ENCODE measurements at regions not wholly inside any gene's neighbourhood (a gene's known extent, or its start where the extent isn't known, plus 50 kb on each side); places are given as distances from the start of the nearest gene placed in this dataset.
"Not testable (repeated sequence)": the region's sequence is repeated elsewhere in the genome, so short reads cannot be mapped to it uniquely, and the experiment has no call there.

DNA sequence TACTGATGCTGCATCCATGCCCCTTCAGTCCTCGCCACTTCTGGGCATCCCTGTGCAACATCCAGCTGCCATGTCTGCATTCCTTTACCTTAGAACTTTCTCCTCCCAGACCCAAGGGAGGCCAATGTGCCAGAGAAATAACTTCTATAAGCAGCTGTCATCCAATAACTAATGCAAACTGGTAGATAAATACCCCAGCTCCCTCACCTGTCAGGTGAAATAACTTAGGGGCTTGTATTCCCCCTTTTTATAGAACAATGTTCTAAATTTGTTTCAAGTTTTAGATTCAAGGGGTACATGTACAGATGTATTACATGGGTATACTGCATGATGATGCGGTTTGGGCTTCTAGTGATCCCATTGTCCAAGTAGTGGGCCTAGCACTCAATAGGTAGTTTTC, 880.1 kb downstream of the UQCRFS1 start:
- no peak for DNase-seq

- DNase-seq, result no peak
Measured at GRCh38 chr19:28332351-28332750, 880.6 kb downstream of the UQCRFS1 start.

- DNase-seq, result no peak
Measured at GRCh38 chr19:28331596-28331995, 881.4 kb downstream of the UQCRFS1 start.

DNA sequence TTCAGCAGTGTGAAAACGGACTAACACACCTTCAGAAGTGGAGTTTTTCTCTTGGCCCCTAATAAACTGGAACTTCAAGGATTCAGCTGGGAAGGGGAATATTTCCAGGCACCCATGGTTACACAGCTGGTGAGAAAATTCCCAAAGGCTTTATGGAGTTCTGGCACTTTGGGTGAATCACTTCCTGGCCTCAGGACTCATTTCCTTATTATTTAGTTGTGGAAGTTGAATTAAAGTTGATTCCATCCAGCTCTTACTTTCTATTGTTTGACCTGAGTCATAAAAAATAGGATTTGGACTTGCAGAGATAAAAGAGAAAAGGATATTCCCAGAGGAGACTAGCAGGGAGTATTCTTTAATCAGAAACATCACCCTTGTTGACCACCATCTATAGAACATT, 882.1 kb downstream of the UQCRFS1 start:
- DNase-seq, result no peak

DNA sequence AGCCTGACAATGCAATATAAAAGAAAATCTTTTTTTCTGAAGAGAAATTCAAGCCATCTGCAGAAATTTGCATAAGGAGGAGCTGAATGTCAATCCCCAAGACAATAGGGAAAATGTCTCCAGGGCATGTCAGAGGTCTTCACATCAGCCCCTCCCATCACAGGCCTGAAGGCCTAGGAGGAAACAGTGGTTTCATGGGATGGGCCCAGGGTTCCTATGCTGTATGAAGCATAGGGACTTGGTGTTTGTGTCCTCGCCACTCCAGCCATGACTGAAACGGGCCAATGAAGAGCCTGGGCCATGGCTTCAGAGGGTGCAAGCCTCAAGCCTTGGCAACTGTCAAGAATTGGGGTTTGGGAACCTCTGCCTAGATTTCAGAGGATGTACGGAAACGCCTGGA, 883.5 kb downstream of the UQCRFS1 start:
- DNase-seq, result no peak

GRCh38 chr19:28327905-28328304, 885.0 kb downstream of the UQCRFS1 start:
- DNase-seq, result no peak

GRCh38 chr19:28326746-28327145, 886.2 kb downstream of the UQCRFS1 start:
- DNase-seq, result no peak

- no peak for DNase-seq
Measured at GRCh38 chr19:28324275-28325060, 888.5 kb downstream of the UQCRFS1 start.

- DNase-seq, result no peak
Measured at GRCh38 chr19:28322945-28323344, 890.0 kb downstream of the UQCRFS1 start.

- DNase-seq, result no peak
Measured at GRCh38 chr19:28322491-28322890, 890.5 kb downstream of the UQCRFS1 start.

- no peak for DNase-seq
Measured at GRCh38 chr19:28319918-28320317, 893.0 kb downstream of the UQCRFS1 start.

DNA sequence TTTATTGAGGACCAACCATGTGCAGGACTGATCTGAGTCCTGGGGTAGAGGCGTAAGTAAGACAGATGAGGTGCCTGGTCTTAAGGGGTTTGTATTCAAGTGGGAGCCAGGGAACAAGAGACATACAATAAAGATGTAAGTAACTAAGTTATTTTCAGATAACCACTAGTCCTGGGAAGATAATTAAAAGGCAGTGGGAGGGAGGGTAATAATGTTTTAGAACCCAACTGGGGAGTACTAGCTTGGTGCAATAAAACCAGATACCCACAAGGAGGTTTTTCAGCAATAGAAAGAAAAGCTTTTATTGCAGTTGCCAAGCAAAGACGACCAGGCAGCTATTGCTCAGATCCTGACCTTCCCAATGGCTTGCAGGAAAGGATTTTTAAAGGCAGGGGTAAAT, 893.7 kb downstream of the UQCRFS1 start:
- no peak for DNase-seq

- no peak for DNase-seq
Measured at GRCh38 chr19:28318469-28319179, 894.3 kb downstream of the UQCRFS1 start.

DNA sequence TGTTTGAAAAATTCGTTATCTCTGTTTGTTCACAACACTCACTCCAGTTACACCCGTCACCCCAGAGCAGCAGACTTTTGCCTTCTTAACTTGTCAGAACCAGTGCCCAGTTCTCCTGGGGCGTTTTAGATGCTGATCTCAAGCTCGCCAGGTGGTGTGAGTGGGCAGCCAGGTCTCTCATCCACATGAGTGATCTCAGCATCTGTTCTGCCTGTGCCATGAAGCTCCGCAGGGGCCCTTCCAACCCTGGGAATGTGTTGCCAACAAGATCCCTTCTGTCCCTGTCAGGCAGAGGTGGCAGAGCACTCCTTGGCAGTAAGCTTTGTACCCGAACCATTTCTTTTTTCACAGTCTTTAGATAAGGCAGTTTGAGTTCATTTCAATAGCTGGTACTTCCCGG, 896.5 kb downstream of the UQCRFS1 start:
- no peak for DNase-seq

- DNase-seq, result no peak
Measured at GRCh38 chr19:28314756-28315155, 898.2 kb downstream of the UQCRFS1 start.

DNA sequence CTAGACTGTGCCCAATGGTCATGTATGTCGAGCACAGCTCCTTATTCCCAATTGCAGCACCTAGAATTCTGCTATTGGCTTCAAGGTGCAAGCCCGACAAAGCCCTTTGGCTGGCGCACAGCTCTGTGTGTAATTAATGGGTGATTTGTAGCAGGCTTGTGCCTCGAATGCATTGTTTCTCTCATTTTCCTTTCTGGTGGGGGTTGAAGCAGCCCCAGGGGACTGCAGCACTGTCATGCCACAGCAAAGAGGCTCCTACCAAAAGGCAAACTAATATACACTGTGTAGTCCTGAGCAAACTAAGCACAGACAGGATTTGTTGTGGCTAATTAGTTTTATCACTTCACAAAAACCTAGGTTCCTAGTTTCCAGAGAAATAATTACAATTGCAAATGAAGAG, 898.7 kb downstream of the UQCRFS1 start:
- DNase-seq, result no peak

DNA sequence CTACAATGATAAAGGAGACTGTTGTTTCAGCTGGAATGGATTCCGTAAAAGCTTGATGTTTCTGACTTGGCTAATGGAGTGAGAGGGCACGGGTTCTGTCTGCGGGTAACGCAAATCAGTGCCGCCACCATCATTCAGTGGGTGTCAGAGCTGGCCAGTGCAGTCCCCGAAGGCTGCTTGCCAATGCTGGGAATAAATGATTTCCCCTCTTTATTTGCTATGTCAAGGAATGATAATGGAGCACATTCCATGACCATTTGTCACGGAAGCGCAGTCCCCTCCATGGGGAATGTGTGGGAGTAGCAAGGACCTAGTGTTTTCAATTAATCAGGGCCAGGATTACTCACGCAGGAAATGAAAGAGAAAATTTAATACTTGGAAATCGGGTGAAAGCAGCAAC, 899.3 kb downstream of the UQCRFS1 start:
- DNase-seq, result no peak

GRCh38 chr19:28312269-28312668, 900.7 kb downstream of the UQCRFS1 start:
- no peak for DNase-seq

GRCh38 chr19:28310829-28311228, 902.1 kb downstream of the UQCRFS1 start:
- not testable (repeated sequence) for DNase-seq

DNA sequence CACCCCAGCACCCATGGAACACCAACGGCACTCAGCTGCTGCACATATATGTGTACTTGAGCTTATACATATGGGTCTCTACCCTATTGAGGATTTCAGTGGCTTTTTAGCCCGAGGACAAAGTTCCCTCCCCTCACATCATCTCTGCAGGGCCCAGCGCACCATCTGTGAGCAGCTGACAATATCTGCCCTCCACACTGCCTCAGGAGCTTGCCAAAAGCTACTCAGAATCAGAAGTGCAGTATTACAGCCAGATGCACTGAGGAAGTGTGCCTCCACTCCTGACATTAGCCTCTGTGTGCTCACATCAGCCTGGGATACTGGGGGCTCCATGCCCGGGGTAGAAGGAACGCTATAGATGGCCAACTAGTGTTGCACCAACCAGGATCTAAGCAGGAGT, 903.9 kb downstream of the UQCRFS1 start:
- no peak for DNase-seq

GRCh38 chr19:28307963-28308362, 905.0 kb downstream of the UQCRFS1 start:
- no peak for DNase-seq

GRCh38 chr19:28307487-28307886, 905.5 kb downstream of the UQCRFS1 start:
- no peak for DNase-seq

GRCh38 chr19:28305513-28305912, 907.4 kb downstream of the UQCRFS1 start:
- DNase-seq, result no peak

GRCh38 chr19:28303502-28303901, 909.4 kb downstream of the UQCRFS1 start:
- DNase-seq, result no peak

GRCh38 chr19:28301961-28302360, 911.0 kb downstream of the UQCRFS1 start:
- no peak for DNase-seq

Data from left hindlimb (tissue), 1 donor.